WERI-Rb-1 (cell line): ENCODE measurements at regions not wholly inside any gene's neighbourhood (a gene's known extent, or its start where the extent isn't known, plus 50 kb on each side); places are given as distances from the start of the nearest gene placed in this dataset.

Experiments
- DNase-seq: peaks from one replicate; pipeline ENCODE4 v3.0.0-alpha.2; 2020
- H3K27ac ChIP-seq: fragments of 250-450 bp; sonication (Bioruptor Pico); 2 replicates; pipeline ENCODE4 v1.5.1; 2020; ENCODE audit warnings: mild to moderate bottlenecking, moderate library complexity
- H3K27me3 ChIP-seq: fragments of 250-450 bp; sonication (Bioruptor Pico); 2 replicates; pipeline ENCODE4 v1.5.1; 2021; ENCODE audit warnings: mild to moderate bottlenecking, low read depth, moderate library complexity; ENCODE audit not compliant: insufficient read depth, severe bottlenecking
- H3K36me3 ChIP-seq: fragments of 250-450 bp; sonication (Bioruptor Pico); 2 replicates; pipeline ENCODE4 v1.5.1; 2020; ENCODE audit warnings: mild to moderate bottlenecking, moderate library complexity
- H3K4me3 ChIP-seq: 2 replicates; pipeline ENCODE4 v1.5.1; 2011; ENCODE audit warnings: low read depth, mild to moderate bottlenecking, control low read depth, low read length
- H3K9me3 ChIP-seq: fragments of 250-450 bp; sonication (Bioruptor Pico); 2 replicates; pipeline ENCODE4 v1.5.1; 2021; ENCODE audit warnings: mild to moderate bottlenecking, moderate library complexity; ENCODE audit not compliant: severe bottlenecking
- TF ChIP-seq, protein P1 (sequence below): IDR thresholded peaks from 2 replicates; pipeline ENCODE4 v1.5.1; 2011; ENCODE audit warnings: low read depth, mild to moderate bottlenecking, control low read depth, inconsistent platforms, low read length

DNA sequence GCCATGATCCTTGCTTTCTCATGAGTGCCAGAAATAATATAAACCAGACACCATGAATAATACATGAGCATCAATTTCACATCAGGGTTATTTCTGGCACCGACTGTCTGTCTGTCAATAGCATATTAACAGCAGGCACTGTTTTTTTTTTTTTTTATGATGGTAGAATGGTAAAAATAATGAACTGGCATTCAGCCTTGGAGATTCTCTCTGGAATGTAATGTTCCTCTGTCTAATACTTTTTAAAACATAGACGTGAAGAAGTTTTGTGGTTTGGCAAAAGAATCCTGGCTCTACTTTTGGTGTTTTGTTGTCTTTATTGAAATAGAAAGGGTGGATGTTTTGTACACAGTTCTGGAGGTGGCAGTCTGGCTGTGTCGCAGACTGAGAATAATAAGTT is 874.6 kb upstream of the PRKX start:
- peaks cover 37% of the 10 kb centered on the region for H3K27me3 ChIP-seq
- no peak for DNase-seq
- TF ChIP-seq, protein P1, sequence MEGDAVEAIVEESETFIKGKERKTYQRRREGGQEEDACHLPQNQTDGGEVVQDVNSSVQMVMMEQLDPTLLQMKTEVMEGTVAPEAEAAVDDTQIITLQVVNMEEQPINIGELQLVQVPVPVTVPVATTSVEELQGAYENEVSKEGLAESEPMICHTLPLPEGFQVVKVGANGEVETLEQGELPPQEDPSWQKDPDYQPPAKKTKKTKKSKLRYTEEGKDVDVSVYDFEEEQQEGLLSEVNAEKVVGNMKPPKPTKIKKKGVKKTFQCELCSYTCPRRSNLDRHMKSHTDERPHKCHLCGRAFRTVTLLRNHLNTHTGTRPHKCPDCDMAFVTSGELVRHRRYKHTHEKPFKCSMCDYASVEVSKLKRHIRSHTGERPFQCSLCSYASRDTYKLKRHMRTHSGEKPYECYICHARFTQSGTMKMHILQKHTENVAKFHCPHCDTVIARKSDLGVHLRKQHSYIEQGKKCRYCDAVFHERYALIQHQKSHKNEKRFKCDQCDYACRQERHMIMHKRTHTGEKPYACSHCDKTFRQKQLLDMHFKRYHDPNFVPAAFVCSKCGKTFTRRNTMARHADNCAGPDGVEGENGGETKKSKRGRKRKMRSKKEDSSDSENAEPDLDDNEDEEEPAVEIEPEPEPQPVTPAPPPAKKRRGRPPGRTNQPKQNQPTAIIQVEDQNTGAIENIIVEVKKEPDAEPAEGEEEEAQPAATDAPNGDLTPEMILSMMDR, result no peak

DNA sequence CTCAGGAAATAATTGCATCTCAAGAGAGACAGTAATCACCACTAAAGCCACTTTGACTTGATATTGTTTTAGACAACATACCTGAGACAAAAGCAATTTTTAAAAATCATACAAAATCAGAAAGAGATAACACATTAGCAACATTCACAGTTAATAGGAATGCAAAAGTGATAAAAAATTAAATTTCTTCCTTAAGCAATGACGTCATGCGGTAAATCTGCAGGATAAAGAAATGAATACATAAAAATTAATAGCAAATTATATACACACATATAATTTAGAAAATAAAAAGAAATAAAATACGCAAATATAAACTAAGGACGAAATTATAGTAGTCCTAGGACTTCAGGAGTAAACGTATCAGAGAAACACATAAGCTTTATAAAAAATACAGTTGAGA is 866.5 kb upstream of the PRKX start:
- H3K4me3 ChIP-seq, result no peak overlapping the region
- peaks cover 39% of the 10 kb centered on the region for H3K27me3 ChIP-seq
- no peaks in the 10 kb centered on the region for H3K9me3 ChIP-seq
- DNase-seq, result no peak
- no peak overlapping the region for H3K27ac ChIP-seq
- H3K36me3 ChIP-seq, result no peaks in the 10 kb centered on the region
- TF ChIP-seq, protein P1, result no peak

More for the DNA sequence above, 874.6 kb upstream of the PRKX start:
- no peak overlapping the region for H3K4me3 ChIP-seq
- no peak overlapping the region for H3K27ac ChIP-seq
- no peaks in the 10 kb centered on the region for H3K9me3 ChIP-seq
- no peaks in the 10 kb centered on the region for H3K36me3 ChIP-seq

DNA sequence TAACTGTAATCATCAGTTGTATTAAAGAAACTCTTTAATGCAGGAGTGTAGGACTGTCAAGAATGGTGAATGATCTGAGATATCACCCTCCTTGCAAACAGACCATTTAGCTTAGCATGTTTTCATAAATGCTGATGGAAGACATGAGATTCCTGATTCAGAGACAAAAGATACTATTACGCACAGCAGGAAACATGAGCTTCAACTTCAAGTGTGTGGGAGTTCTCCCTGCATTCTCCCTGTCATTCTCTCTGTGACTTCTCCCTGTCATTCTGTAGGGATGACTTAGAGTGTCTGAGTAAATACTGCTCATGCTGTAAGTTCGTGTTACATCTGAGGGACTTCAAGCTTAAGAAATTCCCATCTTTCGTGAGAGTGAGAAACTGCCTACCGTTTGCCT is 866.0 kb upstream of the PRKX start:
- Histone ChIP-seq H3K27me3 (peaks cover 35% of the 10 kb centered on the region), H3K9me3 (no peaks in the 10 kb centered on the region), H3K36me3 (no peaks in the 10 kb centered on the region), H3K27ac (no peak overlapping the region), H3K4me3 (no peak overlapping the region)
- TF ChIP-seq, protein P1, result no peak
- no peak for DNase-seq

DNA sequence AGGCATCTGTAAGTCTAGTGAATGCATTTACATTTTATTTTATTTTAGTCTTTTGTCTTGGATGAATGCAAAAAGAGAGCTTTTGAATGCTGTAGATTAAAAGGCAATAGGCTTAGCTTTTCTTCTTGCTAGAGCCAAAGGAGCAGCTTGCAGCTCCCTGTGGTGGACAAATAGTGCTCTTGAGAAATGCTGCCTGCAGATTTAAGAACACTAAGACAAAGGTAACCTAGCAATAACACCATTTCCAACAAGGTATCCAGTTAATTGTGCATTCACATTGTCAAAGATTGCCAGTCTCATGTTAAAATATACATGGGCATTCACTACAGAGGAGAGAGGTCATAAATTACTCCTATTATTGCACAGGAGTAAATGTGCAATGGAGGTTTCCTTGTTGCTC is 859.2 kb upstream of the PRKX start:
- H3K27me3 ChIP-seq, result peaks cover 4% of the 10 kb centered on the region
- no peaks in the 10 kb centered on the region for H3K9me3 ChIP-seq
- no peak overlapping the region for H3K4me3 ChIP-seq
- no peak for DNase-seq
- TF ChIP-seq, protein P1, result no peak
- no peaks in the 10 kb centered on the region for H3K36me3 ChIP-seq
- H3K27ac ChIP-seq, result no peak overlapping the region

DNA sequence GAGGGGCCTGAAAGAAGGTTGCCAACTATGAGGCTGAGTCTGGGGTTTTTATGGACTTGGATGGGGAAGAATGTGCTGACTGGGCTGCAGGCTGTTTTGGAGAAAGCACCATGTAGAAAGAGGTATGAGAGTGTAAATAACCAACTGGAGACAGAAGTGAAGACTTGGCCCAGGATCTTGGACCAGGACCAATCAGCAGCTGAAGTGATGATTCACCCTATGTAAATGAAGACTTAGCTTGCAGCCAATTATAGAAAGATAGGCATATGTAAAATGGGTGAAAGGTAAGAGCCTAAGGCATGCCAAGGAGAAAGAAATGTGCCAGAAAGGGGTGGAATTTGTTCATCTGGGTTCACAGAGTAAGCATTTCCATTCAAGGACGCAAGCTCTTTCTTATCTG is 856.7 kb upstream of the PRKX start:
- no peaks in the 10 kb centered on the region for H3K36me3 ChIP-seq
- TF ChIP-seq, protein P1, result no peak
- no peak overlapping the region for H3K27ac ChIP-seq
- DNase-seq, result no peak
- H3K27me3 ChIP-seq, result peaks cover 9% of the 10 kb centered on the region
- H3K9me3 ChIP-seq, result no peaks in the 10 kb centered on the region
- H3K4me3 ChIP-seq, result no peak overlapping the region

DNA sequence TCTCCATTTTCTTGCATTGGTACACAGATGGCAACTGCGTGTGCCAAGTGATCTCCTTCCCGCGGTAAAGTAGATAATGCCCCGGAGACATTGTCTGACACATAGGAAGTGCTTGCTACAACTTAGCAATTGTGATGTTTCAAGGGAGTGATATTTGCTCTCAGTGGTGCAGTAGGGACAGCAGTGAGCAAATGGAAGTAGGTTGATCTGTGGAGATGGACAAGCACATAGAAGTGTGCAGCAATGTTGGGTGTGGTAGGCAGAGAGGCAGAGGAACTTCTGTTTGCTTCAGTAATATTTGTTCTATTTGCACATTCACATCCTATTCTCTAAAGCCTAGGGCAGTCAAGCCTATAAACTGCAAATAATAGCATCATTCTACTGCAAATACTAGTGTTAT is 846.7 kb upstream of the PRKX start:
- no peak for DNase-seq
- no peaks in the 10 kb centered on the region for H3K36me3 ChIP-seq
- H3K27ac ChIP-seq, result no peak overlapping the region
- peaks cover 37% of the 10 kb centered on the region for H3K27me3 ChIP-seq
- H3K9me3 ChIP-seq, result no peaks in the 10 kb centered on the region
- TF ChIP-seq, protein P1, result no peak
- no peak overlapping the region for H3K4me3 ChIP-seq
